Heart left ventricle (tissue), 16 donors: ENCODE measurements at regions not wholly inside any gene's neighbourhood (a gene's known extent, or its start where the extent isn't known, plus 50 kb on each side); places are given as distances from the start of the nearest gene placed in this dataset.

Experiments used
- ATAC-seq, 4 donors: fragments of 200-7000 bp; cut with Tn5 transposase; one replicate each; pipeline ENCODE4 v1.9.1; 2020 to 2022; ENCODE audit warnings: moderate library complexity in 4 of 4, mild to moderate bottlenecking in 3 of 4, moderate number of reproducible peaks in 1 of 4
- DNase-seq, 5 donors: peaks; one replicate each; pipeline ENCODE4 v3.0.0-alpha.2; 2020
- H3K27ac ChIP-seq, 12 donors: fragments of 200-600 bp; sonication (generic) in 4 of 12; one replicate each; pipeline versions ENCODE4 v1.5.0 to v1.8.0; 2016 to 2022; ENCODE audit warnings: mild to moderate bottlenecking in 2 of 12
- H3K27me3 ChIP-seq, 9 donors: fragments of 200-600 bp; sonication (generic) in 2 of 9; one replicate each; pipeline versions ENCODE4 v1.5.1 to v1.8.0; 2016 to 2022; ENCODE audit warnings: mild to moderate bottlenecking in 3 of 9
- H3K36me3 ChIP-seq, 9 donors: fragments of 200-600 bp; sonication (generic) in 2 of 9; one replicate each; pipeline versions ENCODE4 v1.5.0 to v1.8.0; 2018 to 2022; ENCODE audit warnings: mild to moderate bottlenecking in 2 of 9
- H3K4me1 ChIP-seq, 12 donors: fragments of 200-600 bp; sonication (generic) in 4 of 12; one replicate each; pipeline versions ENCODE4 v1.5.0 to v1.8.0; 2016 to 2022; ENCODE audit warnings: mild to moderate bottlenecking in 3 of 12
- H3K4me3 ChIP-seq, 12 donors: fragments of 200-600 bp; sonication (generic) in 4 of 12; one replicate each; pipeline versions ENCODE4 v1.5.0 to v1.8.0; 2017 to 2022; ENCODE audit warnings: mild to moderate bottlenecking in 9 of 12, moderate library complexity in 4 of 12
- H3K9me3 ChIP-seq, 12 donors: fragments of 200-600 bp; sonication (generic) in 4 of 12; one replicate each; pipeline versions ENCODE4 v1.5.0 to v1.8.0; 2016 to 2022; ENCODE audit warnings: mild to moderate bottlenecking in 1 of 12
- CTCF ChIP-seq, 12 donors: fragments of 200-600 bp; sonication (generic) in 4 of 12; IDR thresholded peaks; one replicate each; pipeline versions ENCODE4 v1.5.0 to v1.8.0; 2018 to 2022; ENCODE audit warnings: antibody characterized with exemption in 12 of 12, mild to moderate bottlenecking in 5 of 12
- POLR2A ChIP-seq, 2 donors: fragments of 450-650 bp; IDR thresholded peaks; one replicate each; pipeline ENCODE4 v1.6.1; 2017; ENCODE audit warnings: antibody characterized with exemption in 2 of 2, mild to moderate bottlenecking in 2 of 2, moderate library complexity in 2 of 2
- WGBS, 4 donors: extraction: QIAGEN DNeasy Blood & Tissue Kit in 2 of 4; methylation state at CpG; one replicate each; pipeline versions ENCODE4 v1.1.5 to v1.1.7; 2013 to 2018; 5-methylcytosine and 5-hydroxymethylcytosine counted together
- intact Hi-C, 10 donors: fragments of 100-400 bp; cut with DNase I; formaldehyde crosslinking; loops; one replicate each; pipeline versions ENCODE4 v1.11.1 to v1.14.2; 2022
- donor health status: ischemic (EF 13 %, LVEDD 7.1; RV severe dilation, severe dysfunction).
- donor health status: healthy with polysubstance abuse.
- donor health status: DM: no; HTN: yes; CAD: no.
- donor health status: DM: no; HTN: no; CAD: no.
- donor health status: ischemic (EF 25% LVEDD 6.9; RV normal size, moderate dysfunction).
- donor health status: ischemic (EF 25% LVEDD 5.7; RV mildly dilated, moderate dysfunction).
- donor health status: healthy.
- donor health status: DM: yes; HTN: yes; CAD: no.
- donor health status: ischemic (EF 35%, LVEDD 5.7; RV mildly dilated, moderate dysfunction).
- donor health status: nonischemic (EF 11% LVEDD 7.7; RV severe dilation, severe dysfunction).
- donor health status: DM: yes; HTN: yes; CAD: no.
- donor health status: PGD.
- donor health status: ischemic (EF 29% LVEDD 5.4; RV normal size, mild dysfunction).
- donor health status: nonischemic (EF 23%, LVEDD 6.1; RV moderate dilation, normal function).

GRCh38 chr6:28807682-28808280, 116.0 kb downstream of the TRIM27 start:
- DNase-seq (no peak), ATAC-seq (no peak)
- intact Hi-C loops: no loop called here
- TF ChIP-seq POLR2A (IDR thresholded peaks at IDR 0.05) (no peak), CTCF (IDR thresholded peaks at IDR 0.05) (no peak)
- Histone ChIP-seq H3K9me3 (no peaks in the 10 kb centered on the region), H3K27ac (no peak overlapping the region), H3K27me3 (peaks cover 28 to 100% (median 77%) of the 10 kb centered on the region in 9 donors), H3K4me3 (no peak overlapping the region), H3K36me3 (no peaks in the 10 kb centered on the region), H3K4me1 (peaks cover 0 to 6% (median 0%) of the 10 kb centered on the region in 12 donors)
- 5 to 14% (median 6%) methylated on average over 12 of the region's 12 CpGs for WGBS, 4 donors

- H3K9me3 ChIP-seq: no peaks in the 10 kb centered on the region
- WGBS, 4 donors: 12 to 24% (median 19%) methylated on average over 13 of the region's 13 CpGs
- no peak for DNase-seq
- H3K27ac ChIP-seq: no peak overlapping the region
- intact Hi-C loops: no loop called here
- peaks cover 32 to 100% (median 81%) of the 10 kb centered on the region in 9 donors for H3K27me3 ChIP-seq
- TF ChIP-seq CTCF (IDR thresholded peaks at IDR 0.05) (no peak), POLR2A (IDR thresholded peaks at IDR 0.05) (no peak)
- no peak for ATAC-seq
- peaks cover 0 to 6% (median 0%) of the 10 kb centered on the region in 12 donors for H3K4me1 ChIP-seq
- no peak overlapping the region for H3K4me3 ChIP-seq
- H3K36me3 ChIP-seq: no peaks in the 10 kb centered on the region
Measured at GRCh38 chr6:28808383-28808782, 115.4 kb downstream of the TRIM27 start.

GRCh38 chr6:28809947-28810658, 113.7 kb downstream of the TRIM27 start:
- intact Hi-C loops: no loop called here
- H3K27ac ChIP-seq: no peak overlapping the region
- H3K9me3 ChIP-seq: no peaks in the 10 kb centered on the region
- TF ChIP-seq CTCF (IDR thresholded peaks at IDR 0.05): no peak
- TF ChIP-seq POLR2A (IDR thresholded peaks at IDR 0.05): no peak
- peaks cover 45 to 100% (median 87%) of the 10 kb centered on the region in 9 donors for H3K27me3 ChIP-seq
- H3K4me1 ChIP-seq: peaks cover 0 to 6% (median 0%) of the 10 kb centered on the region in 12 donors
- WGBS, 4 donors: 2 to 8% (median 2%) methylated on average over 33 of the region's 33 CpGs
- ATAC-seq (no peak), DNase-seq (no peak)
- H3K36me3 ChIP-seq: no peaks in the 10 kb centered on the region
- H3K4me3 ChIP-seq: no peak overlapping the region

- WGBS, 4 donors: 2 to 5% (median 3%) methylated on average over 14 of the region's 14 CpGs
- H3K36me3 ChIP-seq: no peaks in the 10 kb centered on the region
- H3K4me3 ChIP-seq: no peak overlapping the region
- H3K4me1 ChIP-seq: peaks cover 0 to 6% (median 0%) of the 10 kb centered on the region in 12 donors
- peaks cover 51 to 100% (median 90%) of the 10 kb centered on the region in 9 donors for H3K27me3 ChIP-seq
- no peak for DNase-seq
- no peak overlapping the region for H3K27ac ChIP-seq
- no peak for TF ChIP-seq CTCF (IDR thresholded peaks at IDR 0.05)
- TF ChIP-seq POLR2A (IDR thresholded peaks at IDR 0.05): no peak
- intact Hi-C loops: no loop called here
- no peak for ATAC-seq
- no peaks in the 10 kb centered on the region for H3K9me3 ChIP-seq
Measured at GRCh38 chr6:28810659-28811053, 113.1 kb downstream of the TRIM27 start.
